Effector memory CD8-positive, alpha-beta T cell (primary cell): ENCODE measurements at regions not wholly inside any gene's neighbourhood (a gene's known extent, or its start where the extent isn't known, plus 50 kb on each side); places are given as distances from the start of the nearest gene placed in this dataset.
"Not testable (repeated sequence)": the region's sequence is repeated elsewhere in the genome, so short reads cannot be mapped to it uniquely, and the experiment has no call there.

Experiments used
- ATAC-seq: fragments of 150-1000 bp; cut with Tn5 transposase; replicated peaks from 2 replicates; pipeline ENCODE4 v1.10.0; 2021; ENCODE audit warnings: mild to moderate bottlenecking, moderate library complexity
- DNase-seq, 3 experiments: peaks; one replicate each; pipeline ENCODE4 v3.0.0; 2021
- H3K27ac Mint-ChIP-seq, 2 donors: one replicate each; pipeline ENCODE4 v1.8.0; 2022; ENCODE audit warnings: mild to moderate bottlenecking in 2 of 2, mixed read lengths in 2 of 2, moderate library complexity in 2 of 2
- H3K27me3 Mint-ChIP-seq, 2 donors: one replicate each; pipeline ENCODE4 v1.8.0; 2022; ENCODE audit warnings: mixed read lengths in 2 of 2
- H3K36me3 Mint-ChIP-seq: one replicate; pipeline ENCODE4 v1.8.0; 2022; ENCODE audit warnings: mild to moderate bottlenecking, moderate library complexity, mixed read lengths; ENCODE audit not compliant: insufficient read depth
- H3K4me1 Mint-ChIP-seq, 2 donors: one replicate each; pipeline ENCODE4 v1.8.0; 2022; ENCODE audit warnings: low read depth in 2 of 2, mixed read lengths in 2 of 2
- H3K4me3 Mint-ChIP-seq, 2 donors: one replicate each; pipeline ENCODE4 v1.8.0; 2022; ENCODE audit warnings: mild to moderate bottlenecking in 2 of 2, mixed read lengths in 2 of 2, moderate library complexity in 2 of 2
- H3K9me3 Mint-ChIP-seq, 2 donors: one replicate each; pipeline ENCODE4 v1.8.0; 2022; ENCODE audit warnings: mixed read lengths in 2 of 2

DNA sequence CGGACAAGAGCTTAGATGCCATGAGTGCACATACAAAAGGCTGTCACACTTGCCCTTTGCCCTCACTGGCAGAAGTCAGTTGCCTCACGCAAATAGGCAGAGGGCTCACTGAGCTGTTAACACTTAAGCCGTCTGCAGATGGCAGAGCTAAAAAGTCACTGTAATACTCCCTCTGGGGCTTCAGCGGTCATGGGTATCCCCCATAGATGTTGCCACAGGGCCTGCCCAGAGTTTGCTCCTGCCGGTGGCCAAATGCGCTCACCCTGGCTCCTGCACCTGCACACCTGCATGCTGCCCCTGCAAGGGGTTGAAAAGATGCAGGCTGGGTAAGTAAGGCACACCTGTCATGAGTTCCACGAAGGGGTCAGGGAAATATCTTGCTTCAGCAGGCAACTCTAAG is 741.5 kb downstream of the EDEM1 start:
- H3K4me1 Mint-ChIP-seq: no peaks in the 10 kb centered on the region
- H3K27ac Mint-ChIP-seq: no peak overlapping the region
- no peaks in the 10 kb centered on the region for H3K27me3 Mint-ChIP-seq
- no peaks in the 10 kb centered on the region for H3K36me3 Mint-ChIP-seq
- DNase-seq (no peak), ATAC-seq (no peak)
- no peak overlapping the region for H3K4me3 Mint-ChIP-seq
- H3K9me3 Mint-ChIP-seq: peaks cover 4 to 14% of the 10 kb centered on the region in 2 donors

DNA sequence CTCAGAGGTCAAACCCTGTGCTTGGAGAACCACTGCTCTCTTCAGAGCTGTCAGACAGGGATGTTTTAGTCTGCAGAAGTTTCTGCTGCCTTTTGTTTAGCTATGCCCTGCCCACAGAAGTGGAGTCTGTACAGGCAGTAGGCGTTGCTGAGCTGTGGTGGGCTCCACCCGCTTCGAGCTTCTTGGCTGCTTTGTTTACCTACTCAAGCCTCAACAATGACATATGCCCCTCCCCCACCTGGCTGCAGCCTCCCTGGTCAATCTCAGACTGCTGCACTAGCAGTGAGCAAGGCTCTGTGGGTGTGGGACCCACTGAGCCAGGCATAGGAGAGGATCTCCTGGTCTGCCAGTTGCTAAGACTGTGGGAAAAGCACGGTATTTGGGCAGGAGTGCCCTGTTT is 756.6 kb downstream of the EDEM1 start:
- not testable (repeated sequence) for H3K4me1 Mint-ChIP-seq, H3K9me3 Mint-ChIP-seq, ATAC-seq, H3K36me3 Mint-ChIP-seq, H3K4me3 Mint-ChIP-seq, H3K27ac Mint-ChIP-seq, H3K27me3 Mint-ChIP-seq, DNase-seq

DNA sequence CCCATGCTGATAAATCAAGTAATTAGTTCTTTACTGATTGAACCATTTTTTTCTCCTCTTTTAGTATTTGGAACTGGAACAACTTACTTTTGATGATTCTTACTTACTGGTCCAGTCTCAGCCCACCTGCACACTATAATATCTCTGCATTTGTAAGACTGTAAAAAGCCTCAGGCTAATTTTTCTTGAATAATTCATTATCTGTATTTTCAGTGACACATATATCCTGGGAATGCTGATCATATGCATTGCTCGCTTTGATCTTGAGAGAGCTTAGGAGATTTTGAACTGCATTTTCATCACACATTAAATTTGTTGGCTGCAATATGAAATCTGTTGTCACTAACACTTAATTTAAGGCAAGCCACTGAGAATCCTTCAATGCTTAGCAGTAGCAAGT is 760.6 kb downstream of the EDEM1 start:
- Mint-ChIP-seq H3K27ac (no peak overlapping the region), H3K27me3 (no peaks in the 10 kb centered on the region), H3K36me3 (no peaks in the 10 kb centered on the region), H3K4me3 (no peak overlapping the region), H3K9me3 (peaks cover 0 to 2% of the 10 kb centered on the region in 2 donors), H3K4me1 (no peaks in the 10 kb centered on the region)
- DNase-seq (no peak), ATAC-seq (no peak)

DNA sequence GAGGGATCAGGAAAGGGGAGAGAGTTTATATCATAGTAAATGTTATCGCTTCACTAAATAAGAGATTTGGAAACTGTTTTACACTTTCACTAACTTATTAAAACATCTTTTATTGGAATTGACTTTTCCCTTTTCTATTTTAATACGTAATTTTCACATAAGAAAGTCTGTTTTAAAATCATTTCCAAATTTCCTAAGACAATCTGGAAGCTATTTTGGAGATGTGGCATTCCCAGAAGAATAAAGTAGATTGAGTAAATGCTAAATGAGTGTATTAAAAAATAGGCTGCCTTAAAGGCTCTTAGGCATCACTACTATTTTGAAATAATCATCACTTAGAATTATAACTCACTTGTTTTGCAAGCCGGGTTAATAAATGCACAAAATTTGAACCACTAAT is 763.5 kb downstream of the EDEM1 start:
- H3K27me3 Mint-ChIP-seq: no peaks in the 10 kb centered on the region
- peaks cover 3 to 8% of the 10 kb centered on the region in 2 donors for H3K9me3 Mint-ChIP-seq
- H3K4me1 Mint-ChIP-seq: no peaks in the 10 kb centered on the region
- no peaks in the 10 kb centered on the region for H3K36me3 Mint-ChIP-seq
- ATAC-seq: no peak
- no peak for DNase-seq
- no peak overlapping the region for H3K4me3 Mint-ChIP-seq
- H3K27ac Mint-ChIP-seq: no peak overlapping the region

DNA sequence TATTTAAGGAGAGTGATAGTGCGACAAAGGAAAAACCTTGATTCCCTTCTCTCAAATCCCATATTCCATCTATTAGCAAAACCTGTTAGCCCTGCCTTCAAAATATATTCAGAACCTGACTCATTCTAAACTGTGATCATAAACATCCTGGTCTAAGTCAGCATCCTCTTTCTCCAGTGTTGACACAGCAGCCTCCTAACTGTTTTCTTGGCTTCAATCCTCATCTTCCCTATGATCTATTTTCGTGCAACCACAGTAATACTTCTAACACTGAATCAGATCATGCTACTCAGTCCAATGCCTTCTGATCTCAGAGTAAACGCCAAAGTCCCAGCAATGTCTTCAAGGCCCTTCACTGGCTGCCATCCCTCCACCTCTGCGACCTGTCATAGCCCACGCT is 785.1 kb downstream of the EDEM1 start:
- H3K36me3 Mint-ChIP-seq: no peaks in the 10 kb centered on the region
- no peak overlapping the region for H3K27ac Mint-ChIP-seq
- no peaks in the 10 kb centered on the region for H3K4me1 Mint-ChIP-seq
- DNase-seq (no peak), ATAC-seq (no peak)
- H3K27me3 Mint-ChIP-seq: no peaks in the 10 kb centered on the region
- H3K4me3 Mint-ChIP-seq: no peak overlapping the region
- H3K9me3 Mint-ChIP-seq: peaks cover 10 to 29% of the 10 kb centered on the region in 2 donors

DNA sequence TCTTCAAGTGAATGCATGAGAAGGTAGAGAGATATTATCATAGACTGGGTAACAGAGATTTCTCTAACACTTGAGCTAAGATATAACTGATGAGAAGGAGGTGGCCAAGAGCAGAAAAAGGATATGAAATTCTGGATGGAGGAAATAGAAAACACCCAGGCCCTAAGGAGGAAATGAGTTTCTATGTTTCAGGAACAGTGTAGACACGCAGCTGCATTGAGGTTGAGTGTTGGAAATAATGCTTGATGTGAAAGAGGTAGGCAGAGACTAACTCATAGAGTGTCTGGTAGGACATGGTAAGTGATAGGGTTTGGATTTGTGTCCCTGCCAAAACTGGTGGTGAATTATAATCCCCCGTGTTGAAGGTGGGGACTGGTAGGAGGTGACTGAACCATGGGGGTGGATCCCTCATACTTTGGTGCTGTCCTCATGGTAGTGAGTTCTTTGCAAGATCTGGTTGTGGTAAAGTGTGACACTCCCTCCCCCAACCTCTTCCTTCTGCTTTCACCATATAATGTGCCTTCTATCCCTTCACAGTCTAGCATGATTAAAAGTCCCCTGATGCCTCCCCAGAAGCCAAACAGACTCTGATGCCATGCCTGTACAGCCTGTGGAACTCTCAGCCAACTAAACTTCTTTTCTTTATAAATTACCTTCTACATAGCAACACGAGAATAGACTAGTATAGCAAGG is 787.3 kb downstream of the EDEM1 start:
- no peak for ATAC-seq
- no peak for DNase-seq
- no peaks in the 10 kb centered on the region for H3K4me1 Mint-ChIP-seq
- H3K9me3 Mint-ChIP-seq: peaks cover 4 to 14% of the 10 kb centered on the region in 2 donors
- no peaks in the 10 kb centered on the region for H3K36me3 Mint-ChIP-seq
- H3K27ac Mint-ChIP-seq: no peak overlapping the region
- no peaks in the 10 kb centered on the region for H3K27me3 Mint-ChIP-seq
- no peak overlapping the region for H3K4me3 Mint-ChIP-seq

DNA sequence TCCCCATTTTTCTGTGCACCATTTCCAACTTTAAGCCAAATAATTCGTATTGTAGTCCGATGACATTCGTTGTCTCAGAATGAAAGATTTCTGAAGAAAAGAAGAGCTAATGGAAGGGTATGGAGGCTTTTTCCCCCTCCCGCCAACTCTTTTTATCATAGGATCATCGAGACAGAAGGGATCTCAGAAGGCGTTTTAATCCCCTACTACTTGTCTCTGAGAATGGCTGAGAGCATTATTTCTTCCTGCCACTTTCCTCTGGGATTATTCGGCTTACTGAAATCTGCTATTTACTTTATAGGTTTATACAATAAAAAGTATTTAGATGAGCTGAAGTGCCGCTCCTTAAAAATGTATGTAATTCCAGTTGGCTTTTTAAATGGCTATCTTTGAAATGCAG is 789.8 kb downstream of the EDEM1 start:
- no peaks in the 10 kb centered on the region for H3K4me1 Mint-ChIP-seq
- H3K4me3 Mint-ChIP-seq: no peak overlapping the region
- H3K36me3 Mint-ChIP-seq: no peaks in the 10 kb centered on the region
- no peak for DNase-seq
- peaks cover 15 to 31% of the 10 kb centered on the region in 2 donors for H3K9me3 Mint-ChIP-seq
- ATAC-seq: no peak
- H3K27ac Mint-ChIP-seq: no peak overlapping the region
- no peaks in the 10 kb centered on the region for H3K27me3 Mint-ChIP-seq

DNA sequence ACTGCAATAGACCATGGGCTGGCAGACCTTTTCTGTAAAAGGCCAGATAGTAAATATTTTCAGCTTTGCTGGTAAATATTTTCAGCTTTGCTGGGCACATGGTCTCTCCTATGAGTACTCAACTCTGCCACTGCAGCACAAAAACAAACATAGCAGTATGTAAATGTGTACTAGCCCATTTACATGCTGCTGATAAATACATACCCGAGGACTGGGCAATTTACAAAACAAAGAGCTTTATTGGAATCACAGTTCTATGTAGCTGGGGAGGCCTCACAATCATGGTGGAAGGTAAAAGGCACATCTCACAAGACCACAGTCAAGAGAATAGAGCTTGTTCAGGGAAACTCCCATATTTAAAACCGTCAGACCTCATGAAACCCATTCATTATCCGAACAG is 793.0 kb downstream of the EDEM1 start:
- no peaks in the 10 kb centered on the region for H3K36me3 Mint-ChIP-seq
- DNase-seq: no peak
- no peak overlapping the region for H3K4me3 Mint-ChIP-seq
- ATAC-seq: no peak
- H3K4me1 Mint-ChIP-seq: no peaks in the 10 kb centered on the region
- H3K27me3 Mint-ChIP-seq: no peaks in the 10 kb centered on the region
- H3K9me3 Mint-ChIP-seq: peaks cover 12 to 20% of the 10 kb centered on the region in 2 donors
- H3K27ac Mint-ChIP-seq: no peak overlapping the region

DNA sequence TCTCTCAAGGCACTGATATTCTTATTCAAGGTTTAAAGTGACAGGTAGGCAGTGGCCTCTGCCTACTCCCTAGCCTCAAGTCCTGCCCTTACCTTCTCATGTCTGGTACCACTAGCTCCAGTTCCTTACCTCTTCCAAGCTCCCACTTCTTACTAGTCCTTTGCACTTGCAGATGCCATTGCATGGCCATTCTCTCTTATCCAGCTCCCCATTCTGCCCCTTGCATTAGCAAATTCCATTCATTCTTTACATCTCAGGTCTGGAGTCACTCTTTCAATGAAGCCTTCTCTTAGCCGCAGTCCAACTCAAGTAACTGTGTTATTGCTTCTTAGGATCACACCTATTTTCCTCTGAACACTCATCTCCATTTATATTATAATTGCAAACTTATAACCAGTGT is 807.1 kb downstream of the EDEM1 start:
- DNase-seq: no peak
- ATAC-seq: no peak
- Mint-ChIP-seq H3K4me1 (no peaks in the 10 kb centered on the region), H3K27me3 (no peaks in the 10 kb centered on the region), H3K36me3 (no peaks in the 10 kb centered on the region), H3K4me3 (no peak overlapping the region), H3K27ac (no peak overlapping the region), H3K9me3 (peaks cover 0 to 6% of the 10 kb centered on the region in 2 donors)

DNA sequence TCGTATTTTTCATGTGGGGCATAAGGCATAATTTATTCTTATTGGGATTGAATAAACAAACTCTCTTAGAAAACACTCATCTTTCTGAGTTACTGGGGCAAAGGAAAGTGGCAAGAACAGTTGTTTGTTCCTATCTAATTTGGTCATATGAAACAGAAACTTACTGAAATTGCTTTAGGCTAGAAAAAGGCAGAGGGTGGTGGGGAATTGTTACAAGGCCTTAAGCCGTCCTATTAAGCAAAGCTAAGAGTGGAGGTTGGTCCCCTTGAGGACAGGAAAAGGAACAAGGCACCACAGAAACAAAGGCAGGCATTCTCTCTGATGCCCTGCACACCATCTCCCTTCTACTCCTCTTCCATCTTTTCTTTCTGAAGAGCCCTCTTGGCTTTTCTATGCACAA is 830.9 kb downstream of the EDEM1 start:
- ATAC-seq (no peak), DNase-seq (no peak)
- H3K27ac Mint-ChIP-seq: no peak overlapping the region
- H3K27me3 Mint-ChIP-seq: no peaks in the 10 kb centered on the region
- H3K36me3 Mint-ChIP-seq: no peaks in the 10 kb centered on the region
- H3K4me1 Mint-ChIP-seq: no peaks in the 10 kb centered on the region
- H3K9me3 Mint-ChIP-seq: peaks cover 11 to 12% of the 10 kb centered on the region in 2 donors
- H3K4me3 Mint-ChIP-seq: no peak overlapping the region

DNA sequence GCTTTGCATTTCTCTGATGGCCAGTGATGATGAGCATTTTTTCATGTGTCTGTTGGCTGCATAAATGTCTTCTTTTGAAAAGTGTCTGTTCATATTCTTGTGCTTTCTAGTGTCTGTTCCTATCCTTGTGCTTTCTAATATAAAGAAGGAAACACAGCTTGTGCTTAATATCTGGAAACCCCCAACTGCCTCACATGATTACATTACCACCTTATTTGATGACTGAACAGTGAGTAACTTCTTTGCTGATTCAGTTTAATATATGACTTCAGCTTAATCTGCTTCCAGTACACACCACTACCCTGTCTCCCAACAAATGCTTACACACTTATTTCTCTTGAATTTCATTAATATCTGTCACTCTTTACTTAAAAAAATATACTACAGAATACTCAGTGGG is 835.1 kb downstream of the EDEM1 start:
- H3K4me3 Mint-ChIP-seq: no peak overlapping the region
- no peak overlapping the region for H3K27ac Mint-ChIP-seq

DNA sequence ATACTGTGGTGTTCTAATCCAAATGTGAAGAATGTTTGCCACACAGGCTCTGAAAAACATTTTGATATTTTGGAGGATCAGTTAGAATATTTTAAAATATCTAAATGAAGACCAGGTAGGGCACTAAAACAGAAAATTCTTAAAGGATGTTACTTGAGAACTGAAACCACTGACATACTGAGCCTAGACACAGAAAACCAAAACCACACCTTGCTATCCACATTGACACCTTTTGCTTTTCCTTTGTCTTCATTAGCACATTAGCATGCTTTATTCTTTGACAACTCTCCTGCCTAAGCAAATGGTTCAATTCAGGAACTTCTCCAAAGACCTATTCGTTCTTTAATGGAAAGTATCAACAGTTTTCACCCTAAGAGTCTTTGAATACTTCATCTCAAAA is 835.9 kb upstream of the GRM7 start:
- Mint-ChIP-seq H3K4me1 (no peaks in the 10 kb centered on the region), H3K27ac (no peak overlapping the region), H3K9me3 (peaks cover 12 to 24% of the 10 kb centered on the region in 2 donors), H3K27me3 (no peaks in the 10 kb centered on the region), H3K4me3 (no peak overlapping the region), H3K36me3 (no peaks in the 10 kb centered on the region)
- no peak for DNase-seq
- ATAC-seq: no peak

More for the DNA sequence above, 835.1 kb downstream of the EDEM1 start:
- ATAC-seq (no peak), DNase-seq (no peak)
- Mint-ChIP-seq H3K4me1 (no peaks in the 10 kb centered on the region), H3K27me3 (no peaks in the 10 kb centered on the region), H3K9me3 (peaks cover 11 to 21% of the 10 kb centered on the region in 2 donors), H3K36me3 (no peaks in the 10 kb centered on the region)

DNA sequence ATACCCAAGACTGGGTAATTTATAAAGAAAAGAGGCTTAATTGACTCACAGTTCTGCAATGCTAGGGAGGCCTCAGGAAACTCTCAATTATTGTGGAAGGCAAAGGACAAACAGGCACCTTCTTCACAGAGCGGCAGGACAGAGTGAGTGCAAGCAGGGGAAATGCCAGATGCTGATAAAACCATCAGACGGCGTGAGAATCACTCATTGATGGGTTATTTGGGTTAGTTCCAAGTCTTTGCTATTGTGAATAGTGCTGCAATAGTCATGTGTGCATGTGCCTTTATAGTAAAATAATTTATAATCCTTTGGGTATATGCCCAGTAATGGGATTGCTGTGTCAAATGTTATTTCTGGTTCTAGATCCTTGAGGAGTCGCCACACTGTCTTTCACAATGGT is 830.3 kb upstream of the GRM7 start:
- H3K4me1 Mint-ChIP-seq, DNase-seq, H3K27ac Mint-ChIP-seq, H3K4me3 Mint-ChIP-seq, H3K36me3 Mint-ChIP-seq, H3K27me3 Mint-ChIP-seq, ATAC-seq: not testable (repeated sequence)
- peaks cover 14 to 33% of the 10 kb centered on the region in 2 donors for H3K9me3 Mint-ChIP-seq

DNA sequence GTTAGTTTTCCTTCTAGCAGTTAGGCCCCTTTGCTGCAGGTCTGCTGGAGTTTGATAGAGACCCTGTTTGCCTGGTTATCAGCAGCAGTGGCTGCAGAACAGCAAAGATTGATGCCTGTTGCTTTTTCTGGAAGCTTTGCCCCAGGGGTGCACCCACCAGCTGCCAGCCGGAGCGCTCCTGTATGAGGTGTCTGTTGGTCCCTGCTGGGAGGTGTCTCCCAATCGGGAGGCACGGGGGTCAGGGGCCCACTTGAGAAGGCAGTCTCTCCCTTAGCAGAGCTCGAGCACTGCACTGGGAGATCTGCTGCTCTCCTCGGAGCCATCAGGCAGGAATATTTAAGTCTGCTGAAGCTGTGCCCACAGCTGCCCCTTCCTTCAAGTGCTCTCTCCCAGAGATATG is 825.3 kb upstream of the GRM7 start:
- Mint-ChIP-seq H3K4me3 (no peak overlapping the region), H3K27ac (no peak overlapping the region), H3K36me3 (no peaks in the 10 kb centered on the region), H3K9me3 (peaks cover 12 to 28% of the 10 kb centered on the region in 2 donors), H3K4me1 (no peaks in the 10 kb centered on the region), H3K27me3 (no peaks in the 10 kb centered on the region)
- ATAC-seq: no peak
- DNase-seq: no peak

DNA sequence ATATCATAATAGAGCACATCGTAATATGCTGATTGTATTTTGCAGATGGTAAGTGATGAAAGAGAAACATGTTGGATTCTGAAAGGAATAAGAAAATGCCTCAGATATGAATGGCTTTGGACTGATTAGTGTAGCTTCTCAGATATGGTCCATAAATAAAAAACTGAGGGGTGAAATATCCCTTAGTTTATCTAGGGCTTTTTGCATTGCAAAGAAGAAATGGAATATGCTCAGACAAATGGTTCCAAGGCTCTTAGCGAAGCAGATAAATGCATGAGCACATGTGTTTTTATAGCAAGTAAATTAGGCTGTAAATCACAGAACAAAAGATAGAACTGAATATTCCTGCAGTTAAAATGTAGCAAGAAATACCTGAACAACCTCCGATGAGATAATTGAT is 820.9 kb upstream of the GRM7 start:
- ATAC-seq (no peak), DNase-seq (no peak)
- no peak overlapping the region for H3K4me3 Mint-ChIP-seq
- peaks cover 10 to 16% of the 10 kb centered on the region in 2 donors for H3K9me3 Mint-ChIP-seq
- no peaks in the 10 kb centered on the region for H3K27me3 Mint-ChIP-seq
- no peaks in the 10 kb centered on the region for H3K4me1 Mint-ChIP-seq
- no peaks in the 10 kb centered on the region for H3K36me3 Mint-ChIP-seq
- H3K27ac Mint-ChIP-seq: no peak overlapping the region
